HEK293 (cell line): ENCODE measurements at regions not wholly inside any gene's neighbourhood (a gene's known extent, or its start where the extent isn't known, plus 50 kb on each side); places are given as distances from the start of the nearest gene placed in this dataset.
"Not testable (repeated sequence)": the region's sequence is repeated elsewhere in the genome, so short reads cannot be mapped to it uniquely, and the experiment has no call there.

Source experiments
- CTCF ChIP-seq: fragments of 450-650 bp; formaldehyde crosslinking; IDR thresholded peaks from 2 replicates; pipeline ENCODE4 v1.5.1; 2016; ENCODE audit warnings: missing biosample characterization, missing genetic modification characterization
- PBX3 ChIP-seq: sonication (generic); formaldehyde crosslinking; IDR thresholded peaks from 2 replicates; pipeline ENCODE4 v1.8.1; 2022; ENCODE audit warnings: mild to moderate bottlenecking, moderate library complexity, missing genetic modification reagents
- PRDM1 ChIP-seq: fragments of 450-650 bp; formaldehyde crosslinking; IDR thresholded peaks from 2 replicates; pipeline ENCODE4; 2016; ENCODE audit warnings: missing biosample characterization, missing genetic modification characterization
- TCF7L2 ChIP-seq: IDR thresholded peaks from 2 replicates; pipeline ENCODE4 v1.6.1; 2011; ENCODE audit warnings: low read depth, mild to moderate bottlenecking, inconsistent platforms, low read length, moderate library complexity, borderline replicate concordance
- YY1 ChIP-seq: fragments of 450-650 bp; formaldehyde crosslinking; IDR thresholded peaks from 2 replicates; pipeline ENCODE4 v1.5.1; 2018; ENCODE audit warnings: missing biosample characterization, missing genetic modification characterization
- ZEB2 ChIP-seq: fragments of 450-650 bp; formaldehyde crosslinking; IDR thresholded peaks from 2 replicates; pipeline ENCODE4 v1.5.1; 2016; ENCODE audit warnings: missing biosample characterization, missing genetic modification characterization
- ZFP37 ChIP-seq: fragments of 450-650 bp; formaldehyde crosslinking; IDR thresholded peaks from 2 replicates; pipeline ENCODE4 v1.5.1; 2016; ENCODE audit warnings: missing biosample characterization, missing genetic modification characterization
- ZNF148 ChIP-seq: fragments of 450-650 bp; formaldehyde crosslinking; IDR thresholded peaks from 2 replicates; pipeline ENCODE4 v1.5.0; 2017; ENCODE audit warnings: missing biosample characterization, missing genetic modification characterization, borderline replicate concordance
- ZNF26 ChIP-seq: fragments of 450-650 bp; formaldehyde crosslinking; IDR thresholded peaks from 2 replicates; pipeline ENCODE4 v1.5.1; 2016; ENCODE audit warnings: missing biosample characterization, missing genetic modification characterization
- ZNF274 ChIP-seq, 2 experiments: fragments of 200-500 bp in 1 of 2; fragments of 450-650 bp in 1 of 2; sonication (Bioruptor generic) in 1 of 2; formaldehyde crosslinking in 1 of 2; IDR thresholded peaks; 2 replicates each; pipeline versions ENCODE4 v1.5.1 to v1.6.1; 2014 to 2016; ENCODE audit warnings: borderline replicate concordance in 1 of 2, inconsistent platforms in 1 of 2, low read length in 1 of 2, missing biosample characterization in 1 of 2, missing genetic modification characterization in 1 of 2
- ZNF510 ChIP-seq: fragments of 450-650 bp; formaldehyde crosslinking; IDR thresholded peaks from 2 replicates; pipeline ENCODE4 v1.5.1; 2018; ENCODE audit warnings: mild to moderate bottlenecking, missing genetic modification characterization, missing biosample characterization; ENCODE audit not compliant: insufficient replicate concordance
- ZNF776 ChIP-seq: fragments of 450-650 bp; formaldehyde crosslinking; IDR thresholded peaks from 2 replicates; pipeline ENCODE4 v1.5.0; 2017; ENCODE audit warnings: missing biosample characterization, missing genetic modification characterization, borderline replicate concordance

GRCh38 chr7:42636380-42636779, 275.5 kb downstream of the C7orf25 start:
- not testable (repeated sequence) for TF ChIP-seq ZNF26 (tag by site-specific recombination); PBX3 (CRISPR knock-in tag); ZNF274 (IDR thresholded peaks at IDR 0.05; ENCODE audit: low read length); ZNF274 (tag by site-specific recombination; IDR thresholded peaks at IDR 0.05; ENCODE audit: borderline replicate concordance); ZEB2 (tag by site-specific recombination); ZNF148 (tag by site-specific recombination); CTCF (tag by site-specific recombination); PRDM1; ZNF510 (tag by site-specific recombination); TCF7L2; ZFP37; ZNF776 (tag by site-specific recombination); YY1 (tag by site-specific recombination)
